Ascending aorta (tissue), 2 donors: ENCODE measurements at regions not wholly inside any gene's neighbourhood (a gene's known extent, or its start where the extent isn't known, plus 50 kb on each side); places are given as distances from the start of the nearest gene placed in this dataset.
"Not testable (repeated sequence)": the region's sequence is repeated elsewhere in the genome, so short reads cannot be mapped to it uniquely, and the experiment has no call there.

Experiments used
- DNase-seq, 2 donors: peaks; one replicate each; pipeline ENCODE4 v3.0.0-alpha.2; 2019; ENCODE audit warnings: low spot score in 2 of 2
- H3K27ac ChIP-seq, 2 donors: fragments of 200-600 bp; sonication (generic); one replicate each; pipeline ENCODE4 v1.5.1; 2016 to 2017; ENCODE audit warnings: mild to moderate bottlenecking in 1 of 2
- H3K27me3 ChIP-seq: fragments of 200-600 bp; sonication (generic); one replicate; pipeline ENCODE4 v1.5.1; 2017
- H3K36me3 ChIP-seq, 2 donors: fragments of 200-600 bp; sonication (generic); one replicate each; pipeline ENCODE4 v1.5.1; 2016
- H3K4me1 ChIP-seq, 2 donors: fragments of 200-600 bp; sonication (generic); one replicate each; pipeline ENCODE4 v1.5.1; 2016 to 2017; ENCODE audit warnings: mild to moderate bottlenecking in 1 of 2
- H3K4me3 ChIP-seq, 2 donors: fragments of 200-600 bp; sonication (generic); one replicate each; pipeline ENCODE4 v1.5.1; 2016 to 2017; ENCODE audit warnings: mild to moderate bottlenecking in 1 of 2
- H3K9me3 ChIP-seq, 2 donors: fragments of 200-600 bp; sonication (generic); one replicate each; pipeline ENCODE4 v1.5.1; 2016
- intact Hi-C: fragments of 100-400 bp; cut with DNase I; formaldehyde crosslinking; loops from one replicate; pipeline ENCODE4 v1.15.1; 2023
- TF ChIP-seq, protein P1 (sequence below), 3 experiments: fragments of 200-600 bp in 2 of 3; fragments of 450-650 bp in 1 of 3; sonication (generic) in 2 of 3; IDR thresholded peaks; one replicate each; pipeline ENCODE4 v1.5.1; 2016 to 2019; ENCODE audit warnings: antibody characterized with exemption in 3 of 3, mild to moderate bottlenecking in 1 of 3, moderate library complexity in 1 of 3

DNA sequence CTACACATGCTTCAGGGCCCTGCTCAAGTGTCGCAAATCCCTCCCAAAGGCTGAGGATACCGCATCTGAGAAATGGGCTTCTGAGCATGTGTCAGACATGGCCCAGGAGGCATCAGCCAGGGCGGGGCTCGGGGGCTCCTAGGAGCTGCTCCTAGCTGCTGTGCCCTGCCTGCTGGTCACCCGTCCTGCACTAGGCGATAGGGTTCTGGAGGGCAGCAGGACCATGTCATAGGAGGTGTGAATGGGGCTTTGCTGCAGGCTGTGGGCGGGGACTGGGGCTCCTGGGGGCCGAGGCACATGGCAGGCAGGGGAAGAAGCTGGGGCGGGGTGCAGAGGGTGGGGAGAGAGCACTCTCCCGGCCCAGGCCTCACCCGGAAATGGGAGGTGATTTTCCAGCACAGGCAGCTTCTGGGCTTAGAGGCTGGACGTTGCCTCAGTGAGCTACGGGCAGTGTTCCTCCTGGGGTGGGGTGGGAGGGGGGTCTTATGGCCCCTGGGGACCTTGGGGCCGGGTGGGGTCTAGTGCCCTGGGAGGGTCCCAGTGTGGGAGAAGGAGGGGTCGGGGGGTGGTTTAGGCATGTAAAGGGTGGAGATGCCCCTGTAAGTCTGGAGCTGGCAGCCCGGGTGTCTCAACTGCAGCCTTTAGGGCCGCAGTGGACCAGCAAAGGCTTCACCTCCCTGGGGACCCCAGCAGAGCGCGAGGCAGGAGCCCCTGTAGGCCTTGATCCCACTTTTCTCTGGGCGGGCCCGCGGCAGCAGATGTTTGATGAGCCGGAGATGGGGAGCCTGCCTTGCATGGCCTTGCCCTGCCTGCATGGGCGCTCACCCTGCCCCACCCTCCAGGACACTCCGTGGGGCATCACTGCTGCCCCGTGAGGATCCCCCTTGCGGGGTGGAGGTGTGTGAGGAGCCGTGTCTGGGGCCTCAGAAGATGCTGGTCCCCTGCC is 98.6 kb upstream of the LRPAP1 start:
- H3K36me3 ChIP-seq, result no peaks in the 10 kb centered on the region
- DNase-seq, result no peak
- intact Hi-C loops, result no loop called here
- H3K4me3 ChIP-seq, result no peak overlapping the region
- no peak overlapping the region for H3K27ac ChIP-seq
- no peaks in the 10 kb centered on the region for H3K4me1 ChIP-seq
- H3K27me3 ChIP-seq, result no peaks in the 10 kb centered on the region
- TF ChIP-seq, protein P1, sequence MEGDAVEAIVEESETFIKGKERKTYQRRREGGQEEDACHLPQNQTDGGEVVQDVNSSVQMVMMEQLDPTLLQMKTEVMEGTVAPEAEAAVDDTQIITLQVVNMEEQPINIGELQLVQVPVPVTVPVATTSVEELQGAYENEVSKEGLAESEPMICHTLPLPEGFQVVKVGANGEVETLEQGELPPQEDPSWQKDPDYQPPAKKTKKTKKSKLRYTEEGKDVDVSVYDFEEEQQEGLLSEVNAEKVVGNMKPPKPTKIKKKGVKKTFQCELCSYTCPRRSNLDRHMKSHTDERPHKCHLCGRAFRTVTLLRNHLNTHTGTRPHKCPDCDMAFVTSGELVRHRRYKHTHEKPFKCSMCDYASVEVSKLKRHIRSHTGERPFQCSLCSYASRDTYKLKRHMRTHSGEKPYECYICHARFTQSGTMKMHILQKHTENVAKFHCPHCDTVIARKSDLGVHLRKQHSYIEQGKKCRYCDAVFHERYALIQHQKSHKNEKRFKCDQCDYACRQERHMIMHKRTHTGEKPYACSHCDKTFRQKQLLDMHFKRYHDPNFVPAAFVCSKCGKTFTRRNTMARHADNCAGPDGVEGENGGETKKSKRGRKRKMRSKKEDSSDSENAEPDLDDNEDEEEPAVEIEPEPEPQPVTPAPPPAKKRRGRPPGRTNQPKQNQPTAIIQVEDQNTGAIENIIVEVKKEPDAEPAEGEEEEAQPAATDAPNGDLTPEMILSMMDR (IDR thresholded peaks at IDR 0.05), result no peak
- H3K9me3 ChIP-seq, result no peaks in the 10 kb centered on the region

DNA sequence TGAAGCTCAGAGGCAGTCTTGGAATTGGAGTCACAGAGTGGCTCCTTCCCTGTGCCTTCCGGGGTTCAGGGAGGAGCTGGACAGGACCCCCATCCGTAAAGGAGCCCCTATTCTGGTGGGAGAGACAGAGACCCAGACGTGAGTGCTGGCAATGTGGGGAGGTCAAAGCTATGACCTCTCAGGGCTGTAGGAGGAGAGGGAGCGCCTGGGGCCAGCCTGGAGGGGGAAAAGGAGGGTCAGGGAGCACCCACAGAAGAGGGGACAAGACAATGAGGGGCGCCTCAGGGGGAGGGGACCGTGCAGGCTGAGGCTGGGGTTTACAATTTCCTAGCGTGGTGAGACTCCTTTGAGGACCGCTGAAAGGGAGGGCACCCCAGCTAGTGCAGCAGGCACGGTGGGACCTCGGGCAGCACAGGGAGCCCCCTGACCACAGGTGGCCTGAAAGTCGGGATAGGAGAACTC is 97.9 kb upstream of the LRPAP1 start:
- TF ChIP-seq, protein P1 (IDR thresholded peaks at IDR 0.05), result no peak
- H3K4me3 ChIP-seq, result no peak overlapping the region
- H3K27me3 ChIP-seq, result no peaks in the 10 kb centered on the region
- DNase-seq, result no peak
- intact Hi-C loops, result no loop called here
- H3K36me3 ChIP-seq, result no peaks in the 10 kb centered on the region
- H3K9me3 ChIP-seq, result no peaks in the 10 kb centered on the region
- H3K4me1 ChIP-seq, result no peaks in the 10 kb centered on the region
- no peak overlapping the region for H3K27ac ChIP-seq

DNA sequence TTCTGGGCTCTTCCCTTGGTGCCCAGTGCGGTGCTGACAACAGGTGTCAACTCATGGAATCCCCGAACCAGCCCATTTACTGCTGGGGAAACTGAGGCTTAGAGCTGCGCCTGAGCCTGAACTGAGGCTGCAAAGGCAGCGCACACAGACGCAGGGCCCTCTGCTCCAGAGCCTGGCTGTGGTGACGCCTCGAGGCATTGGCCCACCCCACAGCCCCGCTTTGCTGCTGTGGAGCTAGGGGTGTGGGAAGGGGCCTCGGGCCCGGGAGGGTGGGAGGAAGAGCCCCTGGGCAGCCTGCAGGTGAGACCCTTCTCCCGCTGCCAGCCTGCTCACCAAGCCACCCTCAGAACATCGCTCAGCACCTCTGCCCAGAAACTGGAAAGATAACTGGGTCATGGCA is 97.4 kb upstream of the LRPAP1 start:
- TF ChIP-seq, protein P1 (IDR thresholded peaks at IDR 0.05), result no peak
- Histone ChIP-seq H3K9me3 (no peaks in the 10 kb centered on the region), H3K36me3 (no peaks in the 10 kb centered on the region), H3K27ac (no peak overlapping the region), H3K4me3 (no peak overlapping the region), H3K4me1 (no peaks in the 10 kb centered on the region), H3K27me3 (no peaks in the 10 kb centered on the region)
- no peak for DNase-seq
- intact Hi-C loops, result no loop called here

DNA sequence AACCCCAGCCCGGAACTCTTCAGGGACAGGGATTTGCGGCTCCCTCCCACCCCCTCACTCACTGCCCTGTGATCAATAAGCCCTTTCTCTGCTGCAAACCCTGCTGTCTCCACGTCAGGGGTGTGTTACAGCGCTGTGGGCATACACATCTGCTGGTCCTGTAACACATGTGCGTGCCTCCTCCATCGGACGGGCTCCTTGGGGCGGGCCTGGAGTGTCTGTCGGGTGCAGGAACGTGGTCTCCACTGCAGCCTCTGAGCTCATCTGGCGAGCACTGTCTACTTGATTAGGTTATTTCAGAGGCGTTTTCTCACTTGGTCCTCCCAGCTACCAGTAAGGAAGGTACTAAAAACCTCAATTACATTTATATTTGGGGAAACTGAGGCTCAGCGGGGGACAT is 97.0 kb upstream of the LRPAP1 start:
- H3K4me1 ChIP-seq, intact Hi-C loops, H3K27ac ChIP-seq, H3K27me3 ChIP-seq, DNase-seq, H3K4me3 ChIP-seq, H3K9me3 ChIP-seq, H3K36me3 ChIP-seq: not testable (repeated sequence)

DNA sequence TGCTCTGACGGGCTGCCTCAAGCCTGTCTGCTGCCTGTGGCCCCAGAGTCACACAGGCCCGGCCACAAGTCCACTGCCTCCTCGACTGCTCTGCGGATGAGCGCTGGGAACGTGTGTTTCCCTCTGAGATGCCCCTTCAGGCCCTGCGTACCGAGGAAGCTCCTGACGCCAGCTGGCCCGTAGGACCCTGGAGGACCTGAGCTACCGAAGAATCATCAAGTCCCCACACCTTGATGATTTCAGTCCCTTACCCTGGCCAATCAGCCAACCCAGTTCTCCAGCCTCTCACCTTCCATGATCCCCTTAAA is 96.6 kb upstream of the LRPAP1 start:
- no peaks in the 10 kb centered on the region for H3K27me3 ChIP-seq
- TF ChIP-seq, protein P1 (IDR thresholded peaks at IDR 0.05), result no peak
- no peaks in the 10 kb centered on the region for H3K4me1 ChIP-seq
- no peak overlapping the region for H3K27ac ChIP-seq
- DNase-seq, result no peak
- no peaks in the 10 kb centered on the region for H3K9me3 ChIP-seq
- intact Hi-C loops, result no loop called here
- no peaks in the 10 kb centered on the region for H3K36me3 ChIP-seq
- H3K4me3 ChIP-seq, result no peak overlapping the region

DNA sequence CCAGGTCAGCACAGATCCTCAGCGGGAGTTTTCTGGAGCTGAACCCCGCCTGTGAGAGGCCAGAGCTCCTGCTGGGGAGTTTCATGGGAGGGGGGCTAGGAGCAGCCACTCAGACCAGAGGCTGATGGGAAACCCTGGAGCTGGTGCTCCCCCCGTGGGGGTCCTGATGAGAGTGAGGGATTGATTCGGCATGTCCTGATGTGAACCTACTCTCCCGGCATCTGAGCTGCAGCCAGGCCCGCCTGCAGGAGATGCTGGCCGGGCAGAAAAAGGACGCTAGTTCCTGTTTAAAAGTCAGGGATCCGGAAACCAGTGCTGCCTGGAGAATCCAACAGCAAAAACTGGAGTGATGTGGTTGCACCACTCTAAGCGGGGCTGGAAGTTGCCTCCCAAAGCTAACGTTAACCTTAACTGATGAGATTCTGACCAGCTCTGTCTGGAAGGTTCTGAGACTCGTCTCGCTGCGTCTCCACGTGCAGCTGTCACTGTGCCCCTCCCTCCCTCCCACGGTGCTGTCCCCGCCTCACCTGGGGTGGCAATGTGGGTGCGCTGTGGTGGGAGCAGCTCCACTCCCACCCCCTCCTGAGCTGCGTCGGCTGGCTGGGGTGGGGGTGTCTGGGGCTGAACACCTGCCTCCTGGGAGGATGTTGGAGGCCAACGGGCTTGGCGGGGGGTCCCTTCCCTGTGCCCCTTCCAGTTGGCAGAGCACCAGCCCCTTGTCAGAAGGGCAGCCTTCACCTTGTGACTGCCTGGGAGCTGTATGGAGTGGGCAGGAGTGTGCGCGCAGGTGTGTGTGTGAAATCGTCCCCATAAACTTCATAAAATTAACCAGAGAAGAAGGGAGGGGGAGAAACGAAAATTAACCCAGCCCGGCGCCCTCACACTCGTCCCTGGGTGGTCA is 96.0 kb upstream of the LRPAP1 start:
- H3K4me1 ChIP-seq, H3K4me3 ChIP-seq, H3K27me3 ChIP-seq, H3K27ac ChIP-seq, H3K36me3 ChIP-seq, DNase-seq, intact Hi-C loops, H3K9me3 ChIP-seq: not testable (repeated sequence)

DNA sequence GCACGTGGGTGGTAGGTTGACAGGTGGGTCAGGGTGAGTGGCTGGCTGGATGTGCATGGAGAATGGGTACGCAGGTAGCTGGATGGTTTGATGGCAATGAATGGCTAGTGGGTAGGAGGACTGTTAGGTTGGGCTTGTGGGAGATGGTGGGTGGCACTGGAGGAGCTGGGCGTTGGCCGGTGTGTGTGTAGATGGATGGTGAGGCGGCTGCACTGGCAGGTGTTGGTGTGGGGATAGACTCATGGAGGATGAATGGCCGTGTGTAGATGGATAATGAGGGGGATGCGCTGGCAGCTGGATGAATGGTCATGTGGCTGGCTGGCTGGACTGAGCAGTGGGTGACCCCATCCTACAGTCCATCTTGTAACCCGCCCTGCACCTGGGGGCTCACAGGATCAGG is 95.2 kb upstream of the LRPAP1 start:
- H3K9me3 ChIP-seq, H3K27me3 ChIP-seq, intact Hi-C loops, H3K36me3 ChIP-seq, DNase-seq, H3K27ac ChIP-seq, H3K4me3 ChIP-seq, H3K4me1 ChIP-seq: not testable (repeated sequence)

DNA sequence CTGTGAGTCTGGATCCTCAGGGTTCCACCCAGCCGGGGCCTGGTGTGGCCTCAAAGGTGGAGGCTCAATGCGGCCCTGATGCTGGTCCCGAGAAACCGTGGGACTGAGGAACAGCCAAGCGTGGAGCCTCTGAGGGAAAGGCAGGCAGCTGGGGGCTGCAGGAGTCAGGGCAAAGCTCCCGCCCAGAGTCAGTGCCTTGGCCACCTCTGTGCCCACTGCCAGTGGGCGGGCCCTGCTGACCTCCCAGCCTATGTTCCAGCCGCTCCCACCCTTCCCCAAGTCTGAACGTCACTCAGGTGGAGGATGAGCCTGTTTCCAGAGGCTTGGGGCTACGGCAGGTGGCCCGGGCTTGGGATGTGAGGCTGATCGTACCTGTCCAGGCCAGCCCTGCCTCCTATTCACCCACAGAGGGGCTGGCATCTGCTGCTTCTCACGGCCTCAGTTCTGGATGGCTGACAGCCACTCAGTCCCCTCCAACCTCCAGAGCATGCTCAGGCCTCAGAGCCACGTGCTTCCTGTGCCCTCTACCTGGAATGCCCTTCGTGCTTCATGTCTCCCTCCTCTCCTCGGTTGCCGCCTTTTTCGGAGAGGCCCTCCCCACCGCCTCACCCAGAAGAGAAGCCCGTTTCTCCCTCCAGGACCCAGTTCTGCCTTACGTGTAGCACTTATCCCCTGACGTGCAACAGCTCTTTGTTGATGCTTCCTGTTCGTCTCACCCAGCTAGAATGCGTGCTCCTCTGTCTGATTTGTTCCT is 94.1 kb upstream of the LRPAP1 start:
- H3K4me3 ChIP-seq, H3K27me3 ChIP-seq, DNase-seq, H3K9me3 ChIP-seq, intact Hi-C loops, H3K4me1 ChIP-seq, H3K27ac ChIP-seq, H3K36me3 ChIP-seq: not testable (repeated sequence)

DNA sequence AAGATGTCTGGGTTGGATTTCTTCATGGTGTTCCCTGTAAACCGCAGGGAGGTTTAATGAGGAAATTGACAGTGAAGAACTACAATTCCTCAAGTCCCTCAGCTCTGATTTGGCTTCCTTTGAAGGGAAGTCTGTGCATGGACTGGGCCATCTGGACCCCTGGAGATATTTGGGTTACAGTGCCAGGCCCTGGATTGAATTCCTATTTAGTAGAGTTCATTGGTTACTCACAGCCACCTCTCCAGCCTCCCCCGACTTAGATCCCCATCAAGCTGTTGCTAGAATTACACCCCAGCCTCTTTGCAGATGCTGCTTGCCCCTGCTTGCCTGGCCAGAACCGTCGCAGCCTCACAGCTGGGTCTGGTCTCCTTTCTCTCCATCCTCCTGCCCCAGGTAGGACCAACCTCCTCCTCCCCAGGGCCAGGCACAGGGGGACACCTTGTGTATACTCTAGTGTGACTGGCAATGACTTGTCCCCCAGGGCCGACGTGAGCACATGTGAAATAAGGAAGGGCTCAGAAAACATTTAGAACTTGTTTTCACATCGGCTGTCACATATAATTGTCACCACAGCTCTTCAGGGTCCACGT is 93.2 kb upstream of the LRPAP1 start:
- H3K36me3 ChIP-seq, H3K9me3 ChIP-seq, DNase-seq, H3K4me1 ChIP-seq, H3K27me3 ChIP-seq, H3K27ac ChIP-seq, H3K4me3 ChIP-seq, intact Hi-C loops: not testable (repeated sequence)
